B cell (primary cell): ENCODE measurements at regions not wholly inside any gene's neighbourhood (a gene's known extent, or its start where the extent isn't known, plus 50 kb on each side); places are given as distances from the start of the nearest gene placed in this dataset.

Experiments
- ATAC-seq: fragments of 200-7000 bp; cut with Tn5 transposase; one replicate; pipeline ENCODE4 v1.10.0; 2021; ENCODE audit warnings: low read depth, mild to moderate bottlenecking, moderate number of reproducible peaks, moderate library complexity
- CTCF ChIA-PET: fragments of 350-600 bp; sonication (Branson Sonifier 250); formaldehyde crosslinking; loops from one replicate; lab custom pipeline; 2021; ENCODE audit warnings: antibody characterized with exemption, inconsistent platforms; lab: Charles Lee
- POLR2A ChIA-PET: fragments of 350-600 bp; sonication (Branson Sonifier 250); formaldehyde crosslinking; loops from one replicate; lab custom pipeline; 2021; ENCODE audit warnings: antibody characterized with exemption; lab: Charles Lee
- DNase-seq: peaks from one replicate; pipeline ENCODE4 v3.0.0; 2013
- H2AFZ ChIP-seq: 2 replicates; pipeline ENCODE4 v1.6.1; 2012; ENCODE audit warnings: mild to moderate bottlenecking, low read depth, low read length; ENCODE audit not compliant: insufficient read depth, poor library complexity, severe bottlenecking
- H3K27ac ChIP-seq, 2 donors: 1 replicate in 1 of 2; 2 replicates in 1 of 2; pipeline ENCODE4 v1.5.1; 2012 to 2013; ENCODE audit warnings: low read length in 2 of 2, mild to moderate bottlenecking in 2 of 2, moderate library complexity in 1 of 2
- H3K27me3 ChIP-seq, 4 experiments: fragments of 200-600 bp in 1 of 4; sonication (generic) in 1 of 4; replicated peaks in 1 of 4; 1 replicate in 2 of 4; 2 replicates in 2 of 4; pipeline versions ENCODE4 v1.6.1 to v1.7.0; 2013 to 2016; ENCODE audit warnings: low read length in 3 of 4, mild to moderate bottlenecking in 2 of 4, mixed read lengths in 1 of 4, moderate library complexity in 1 of 4; ENCODE audit not compliant: insufficient read depth in 4 of 4, control insufficient read depth in 3 of 4; ENCODE audit errors: control extremely low read depth in 1 of 4
- H3K36me3 ChIP-seq, 2 experiments: replicated peaks in 1 of 2; 1 replicate in 1 of 2; 2 replicates in 1 of 2; pipeline versions ENCODE4 v1.6.1 to v1.7.1; 2013; ENCODE audit warnings: low read length in 1 of 2; ENCODE audit not compliant: insufficient read depth in 2 of 2, control insufficient read depth in 1 of 2; ENCODE audit errors: control extremely low read depth in 1 of 2, extremely low read depth in 1 of 2
- H3K4me1 ChIP-seq, 2 donors: fragments of 200-600 bp in 1 of 2; sonication (generic) in 1 of 2; 1 replicate in 1 of 2; 2 replicates in 1 of 2; pipeline versions ENCODE4 v1.5.1 to v1.6.1; 2013 to 2017; ENCODE audit warnings: low read length in 2 of 2; ENCODE audit not compliant: control insufficient read depth in 2 of 2, insufficient read depth in 2 of 2
- H3K4me2 ChIP-seq: replicated peaks from 2 replicates; pipeline ENCODE3; 2012; ENCODE audit warnings: mild to moderate bottlenecking, low read depth, low read length; ENCODE audit not compliant: poor library complexity, severe bottlenecking
- H3K4me3 ChIP-seq, 5 experiments: fragments of 200-600 bp in 1 of 5; sonication (generic) in 1 of 5; 1 replicate in 3 of 5; 2 replicates in 2 of 5; pipeline versions ENCODE4 v1.5.1 to v1.7.0; 2011 to 2016; ENCODE audit warnings: low read length in 4 of 5, mild to moderate bottlenecking in 4 of 5, low read depth in 2 of 5, control low read depth in 1 of 5, moderate library complexity in 1 of 5; ENCODE audit not compliant: insufficient read depth in 1 of 5; ENCODE audit errors: control extremely low read depth in 1 of 5, extremely low read depth in 1 of 5
- H3K79me2 ChIP-seq: fragments of 200-600 bp; sonication (generic); one replicate; pipeline ENCODE4 v1.6.0; 2016; ENCODE audit warnings: low read length; ENCODE audit not compliant: control insufficient read depth, insufficient read depth
- H3K9ac ChIP-seq: fragments of 200-600 bp; sonication (generic); 2 replicates; pipeline ENCODE4 v1.6.1; 2017; ENCODE audit warnings: mild to moderate bottlenecking, low read length, moderate library complexity
- H3K9me3 ChIP-seq, 3 donors: one replicate each; pipeline versions ENCODE4 v1.6.1 to v1.7.1; 2013; ENCODE audit warnings: low read length in 2 of 3; ENCODE audit not compliant: control insufficient read depth in 2 of 3, insufficient read depth in 1 of 3; ENCODE audit errors: control extremely low read depth in 1 of 3
- H4K20me1 ChIP-seq: 2 replicates; pipeline ENCODE4 v1.6.0; 2012; ENCODE audit warnings: mild to moderate bottlenecking, low read length; ENCODE audit not compliant: insufficient read depth, control insufficient read depth, poor library complexity, severe bottlenecking
- H3K27ac Mint-ChIP-seq: one replicate; pipeline ENCODE4 v1.8.0; 2021; ENCODE audit warnings: mixed read lengths
- H3K27me3 Mint-ChIP-seq: one replicate; pipeline ENCODE4 v1.8.0; 2021; ENCODE audit warnings: mixed read lengths
- H3K4me1 Mint-ChIP-seq: one replicate; pipeline ENCODE4 v1.8.0; 2021; ENCODE audit warnings: mixed read lengths
- H3K4me3 Mint-ChIP-seq: one replicate; pipeline ENCODE4 v1.8.0; 2021; ENCODE audit warnings: mixed read lengths
- H3K9me3 Mint-ChIP-seq: one replicate; pipeline ENCODE4 v1.8.0; 2022; ENCODE audit warnings: mixed read lengths; ENCODE audit not compliant: insufficient read depth
- CTCF ChIP-seq: fragments of 200-600 bp; IDR thresholded peaks from one replicate; pipeline ENCODE4 v1.8.0; 2022; ENCODE audit warnings: antibody characterized with exemption, mild to moderate bottlenecking
- EZH2 ChIP-seq: IDR thresholded peaks from 2 replicates; pipeline ENCODE4 v1.6.1; 2012; ENCODE audit warnings: borderline replicate concordance, low read depth, mild to moderate bottlenecking, moderate library complexity, low read length; ENCODE audit not compliant: insufficient read depth, poor library complexity, severe bottlenecking
- intact Hi-C: fragments of 100-400 bp; cut with micrococcal nuclease; formaldehyde crosslinking; loops from one replicate; pipeline ENCODE4 v1.10.0; 2022

- no peaks in the 10 kb centered on the region for H3K36me3 ChIP-seq
- Mint-ChIP-seq H3K27ac (no peak overlapping the region), H3K27me3 (no peaks in the 10 kb centered on the region), H3K4me3 (no peak overlapping the region), H3K4me1 (no peaks in the 10 kb centered on the region), H3K9me3 (peaks cover 6% of the 10 kb centered on the region)
- no peak for DNase-seq
- no peak overlapping the region for H3K4me3 ChIP-seq
- ChIA-PET CTCF (no interaction called here), POLR2A (no interaction called here)
- H3K4me1 ChIP-seq = no peaks in the 10 kb centered on the region
- no peak overlapping the region for H3K9ac ChIP-seq
- TF ChIP-seq CTCF (no peak), EZH2 (no peak)
- H3K27ac ChIP-seq = no peak overlapping the region
- no peaks in the 10 kb centered on the region for H3K27me3 ChIP-seq
- ATAC-seq = no peak
- intact Hi-C loops = no loop called here
- no peak overlapping the region for H3K4me2 ChIP-seq
- H3K79me2 ChIP-seq = no peaks in the 10 kb centered on the region
- peaks cover 0 to 2% (median 0%) of the 10 kb centered on the region in 3 donors for H3K9me3 ChIP-seq
- no peak overlapping the region for H2AFZ ChIP-seq
- H4K20me1 ChIP-seq = no peaks in the 10 kb centered on the region
Measured at GRCh38 chr13:61151062-61151461, 264.6 kb downstream of the PCDH20 start.

GRCh38 chr13:61149331-61149730, 266.3 kb downstream of the PCDH20 start:
- H3K9ac ChIP-seq = no peak overlapping the region
- DNase-seq (no peak), ATAC-seq (no peak)
- POLR2A ChIA-PET = no interaction called here
- TF ChIP-seq EZH2 (no peak), CTCF (no peak)
- intact Hi-C loops = no loop called here
- CTCF ChIA-PET = no interaction called here
- no peak overlapping the region for H3K27ac Mint-ChIP-seq
- peaks cover 0 to 17% (median 3%) of the 10 kb centered on the region in 3 donors for H3K9me3 ChIP-seq
- no peaks in the 10 kb centered on the region for H3K4me1 Mint-ChIP-seq
- H4K20me1 ChIP-seq = no peaks in the 10 kb centered on the region
- no peaks in the 10 kb centered on the region for H3K36me3 ChIP-seq
- no peaks in the 10 kb centered on the region for H3K79me2 ChIP-seq
- no peaks in the 10 kb centered on the region for H3K27me3 ChIP-seq
- no peak overlapping the region for H3K4me3 Mint-ChIP-seq
- no peaks in the 10 kb centered on the region for H3K27me3 Mint-ChIP-seq
- no peaks in the 10 kb centered on the region for H3K4me1 ChIP-seq
- peaks cover 10% of the 10 kb centered on the region for H3K9me3 Mint-ChIP-seq
- H3K27ac ChIP-seq = no peak overlapping the region
- H3K4me2 ChIP-seq = no peak overlapping the region
- no peak overlapping the region for H3K4me3 ChIP-seq
- no peak overlapping the region for H2AFZ ChIP-seq
